GM19395 (cell line): ENCODE measurements at regions not wholly inside any gene's neighbourhood (a gene's known extent, or its start where the extent isn't known, plus 50 kb on each side); places are given as distances from the start of the nearest gene placed in this dataset.

Experiments used
- ATAC-seq: cut with Tn5 transposase; IDR thresholded peaks from one replicate; pipeline ENCODE4 v1.9.1; 2021; ENCODE audit warnings: mild to moderate bottlenecking, moderate library complexity; ENCODE audit not compliant: unreplicated experiment

- no peak for ATAC-seq
These were observed 138.6 kb upstream of the UMPS start for GRCh38 chr3:124591699-124592098.

GRCh38 chr3:124592658-124593441 is 137.4 kb upstream of the UMPS start:
- ATAC-seq: peak; percentile 86

GRCh38 chr3:124593442-124593829 is 136.8 kb upstream of the UMPS start:
- ATAC-seq: no peak

GRCh38 chr3:124594581-124594980 is 135.7 kb upstream of the UMPS start:
- ATAC-seq: no peak

- ATAC-seq: no peak
These were observed 133.0 kb upstream of the UMPS start for GRCh38 chr3:124597273-124597672.

- ATAC-seq: no peak
These were observed 132.3 kb upstream of the UMPS start for GRCh38 chr3:124597979-124598378.

- no peak for ATAC-seq
These were observed 131.0 kb upstream of the UMPS start for GRCh38 chr3:124599147-124599765.

GRCh38 chr3:124599779-124600693 is 130.2 kb upstream of the UMPS start:
- ATAC-seq: no peak

- no peak for ATAC-seq
These were observed 129.5 kb upstream of the UMPS start for GRCh38 chr3:124600765-124601164.

GRCh38 chr3:124601190-124601589 is 129.1 kb upstream of the UMPS start:
- no peak for ATAC-seq

- ATAC-seq: no peak
These were observed 127.1 kb upstream of the UMPS start for GRCh38 chr3:124602980-124603627.

GRCh38 chr3:124605781-124606579 is 124.3 kb upstream of the UMPS start:
- ATAC-seq: no peak

GRCh38 chr3:124607163-124607562 is 123.1 kb upstream of the UMPS start:
- ATAC-seq: no peak

GRCh38 chr3:124609402-124609801 is 120.8 kb upstream of the UMPS start:
- ATAC-seq: no peak

- ATAC-seq: no peak
These were observed 120.1 kb upstream of the UMPS start for GRCh38 chr3:124610130-124610529.

- ATAC-seq: no peak
These were observed 118.7 kb upstream of the UMPS start for GRCh38 chr3:124611520-124611919.

- ATAC-seq: no peak
These were observed 114.2 kb upstream of the UMPS start for GRCh38 chr3:124615896-124616543.

GRCh38 chr3:124617177-124617576 is 113.1 kb upstream of the UMPS start:
- ATAC-seq: no peak

- ATAC-seq: peak; percentile 63
These were observed 110.2 kb upstream of the UMPS start for GRCh38 chr3:124619887-124620599.
